Muscle of arm (tissue), 1 donor: ENCODE measurements at regions not wholly inside any gene's neighbourhood (a gene's known extent, or its start where the extent isn't known, plus 50 kb on each side); places are given as distances from the start of the nearest gene placed in this dataset.
"Not testable (repeated sequence)": the region's sequence is repeated elsewhere in the genome, so short reads cannot be mapped to it uniquely, and the experiment has no call there.

Experiments used
- DNase-seq: peaks from one replicate; pipeline ENCODE4 v3.0.0-alpha.2; 2013

GRCh38 chr7:138220321-138220720, 144.1 kb downstream of the AKR1D1 start:
- DNase-seq = not testable (repeated sequence)

- DNase-seq = not testable (repeated sequence)
Observed at GRCh38 chr7:138221388-138221787, 145.1 kb downstream of the AKR1D1 start.

- no peak for DNase-seq
Observed at GRCh38 chr7:138223402-138223879, 147.2 kb downstream of the AKR1D1 start.

- no peak for DNase-seq
Observed at GRCh38 chr7:138226001-138226476, 149.8 kb downstream of the AKR1D1 start.

GRCh38 chr7:138226745-138227279, 150.6 kb downstream of the AKR1D1 start:
- DNase-seq = no peak

GRCh38 chr7:138228119-138228518, 151.9 kb downstream of the AKR1D1 start:
- DNase-seq = no peak

- DNase-seq = no peak
Observed at GRCh38 chr7:138228769-138229168, 152.5 kb downstream of the AKR1D1 start.

GRCh38 chr7:138233189-138233588, 156.9 kb downstream of the AKR1D1 start:
- no peak for DNase-seq

- DNase-seq = no peak
Observed at GRCh38 chr7:138235207-138235606, 158.9 kb downstream of the AKR1D1 start.

GRCh38 chr7:138237995-138238394, 161.7 kb downstream of the AKR1D1 start:
- DNase-seq = no peak

- no peak for DNase-seq
Observed at GRCh38 chr7:138238734-138239659, 162.7 kb downstream of the AKR1D1 start.

GRCh38 chr7:138243430-138243829, 167.2 kb downstream of the AKR1D1 start:
- peak; percentile 4 for DNase-seq

- DNase-seq = no peak
Observed at GRCh38 chr7:138243836-138244235, 167.6 kb downstream of the AKR1D1 start.

- no peak for DNase-seq
Observed at GRCh38 chr7:138244606-138245005, 168.3 kb downstream of the AKR1D1 start.

GRCh38 chr7:138245216-138245615, 169.0 kb downstream of the AKR1D1 start:
- no peak for DNase-seq

- DNase-seq = no peak
Observed at GRCh38 chr7:138245682-138246081, 169.4 kb downstream of the AKR1D1 start.

GRCh38 chr7:138246428-138246827, 170.2 kb downstream of the AKR1D1 start:
- DNase-seq = no peak

- no peak for DNase-seq
Observed at GRCh38 chr7:138247081-138247480, 170.8 kb downstream of the AKR1D1 start.

- no peak for DNase-seq
Observed at GRCh38 chr7:138247568-138248333, 171.5 kb downstream of the AKR1D1 start.

GRCh38 chr7:138248609-138249008, 172.3 kb downstream of the AKR1D1 start:
- DNase-seq = no peak

- no peak for DNase-seq
Observed at GRCh38 chr7:138249975-138250374, 173.7 kb downstream of the AKR1D1 start.

- not testable (repeated sequence) for DNase-seq
Observed at GRCh38 chr7:138252666-138253065, 176.4 kb downstream of the AKR1D1 start.
